ENCODE measurements at regions not wholly inside any gene's neighbourhood (a gene's known extent, or its start where the extent isn't known, plus 50 kb on each side); places are given as distances from the start of the nearest gene placed in this dataset.

DNA sequence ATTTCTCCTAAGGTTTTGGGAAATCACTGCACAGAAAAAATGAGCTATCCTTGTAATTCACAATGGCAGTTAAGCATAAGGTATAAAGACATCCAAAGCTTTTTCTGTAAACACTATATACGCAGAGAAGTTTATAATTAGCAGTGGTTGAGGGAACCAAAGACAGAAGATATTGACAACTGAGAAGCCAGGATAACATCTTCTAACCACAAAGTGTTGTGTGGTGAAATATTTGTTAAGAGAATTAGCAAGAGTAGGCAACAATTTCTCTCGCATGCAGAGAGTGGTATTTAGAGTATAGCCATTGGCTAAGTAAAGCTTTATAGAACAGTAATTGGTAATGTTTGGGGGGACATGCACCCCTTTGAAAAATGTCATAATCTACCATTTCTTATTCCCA is 123.7 kb upstream of the USP15 start:
- CTCF ChIA-PET = no interaction called here
- Mint-ChIP-seq H3K4me3 (ENCODE audit: low read depth, unreplicated experiment) (no peak overlapping the region), H3K36me3 (ENCODE audit: insufficient read depth, unreplicated experiment) (no peaks in the 10 kb centered on the region), H3K27ac (ENCODE audit: unreplicated experiment) (no peak overlapping the region), H3K9me3 (ENCODE audit: low read depth, unreplicated experiment) (no peaks in the 10 kb centered on the region), H3K27me3 (ENCODE audit: unreplicated experiment) (no peaks in the 10 kb centered on the region), H3K4me1 (ENCODE audit: low read depth, unreplicated experiment) (no peaks in the 10 kb centered on the region)
- TF ChIP-seq, protein P1, sequence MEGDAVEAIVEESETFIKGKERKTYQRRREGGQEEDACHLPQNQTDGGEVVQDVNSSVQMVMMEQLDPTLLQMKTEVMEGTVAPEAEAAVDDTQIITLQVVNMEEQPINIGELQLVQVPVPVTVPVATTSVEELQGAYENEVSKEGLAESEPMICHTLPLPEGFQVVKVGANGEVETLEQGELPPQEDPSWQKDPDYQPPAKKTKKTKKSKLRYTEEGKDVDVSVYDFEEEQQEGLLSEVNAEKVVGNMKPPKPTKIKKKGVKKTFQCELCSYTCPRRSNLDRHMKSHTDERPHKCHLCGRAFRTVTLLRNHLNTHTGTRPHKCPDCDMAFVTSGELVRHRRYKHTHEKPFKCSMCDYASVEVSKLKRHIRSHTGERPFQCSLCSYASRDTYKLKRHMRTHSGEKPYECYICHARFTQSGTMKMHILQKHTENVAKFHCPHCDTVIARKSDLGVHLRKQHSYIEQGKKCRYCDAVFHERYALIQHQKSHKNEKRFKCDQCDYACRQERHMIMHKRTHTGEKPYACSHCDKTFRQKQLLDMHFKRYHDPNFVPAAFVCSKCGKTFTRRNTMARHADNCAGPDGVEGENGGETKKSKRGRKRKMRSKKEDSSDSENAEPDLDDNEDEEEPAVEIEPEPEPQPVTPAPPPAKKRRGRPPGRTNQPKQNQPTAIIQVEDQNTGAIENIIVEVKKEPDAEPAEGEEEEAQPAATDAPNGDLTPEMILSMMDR (IDR thresholded peaks at IDR 0.05; ENCODE audit: unreplicated experiment) = no peak
- DNase-seq = no peak
- intact Hi-C loops (cut with micrococcal nuclease; ENCODE audit: unreplicated experiment) = no loop called here
- no TSS peak for BruUV-seq (replicated peaks)

DNA sequence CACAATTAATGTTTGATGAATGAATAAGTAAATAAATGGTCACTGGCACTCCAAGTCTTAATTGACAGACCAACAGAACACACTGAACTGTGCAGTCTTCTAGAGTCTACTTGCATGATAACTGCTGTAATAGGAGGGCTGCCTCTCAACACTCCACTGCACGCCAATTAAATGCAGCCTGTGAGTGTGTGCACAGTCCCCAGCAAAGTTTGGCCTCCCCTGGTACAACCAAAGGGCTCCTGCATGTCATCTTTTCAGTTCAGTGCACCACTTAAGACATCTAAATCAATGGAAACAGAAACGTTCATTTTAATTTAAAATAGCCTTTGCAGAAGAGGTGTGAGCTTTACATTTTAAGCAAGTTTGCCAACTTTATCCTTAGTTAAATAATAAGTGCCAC is 121.7 kb upstream of the USP15 start:
- intact Hi-C loops (cut with micrococcal nuclease; ENCODE audit: unreplicated experiment) = no loop called here
- no peak overlapping the region for H3K4me3 Mint-ChIP-seq (ENCODE audit: low read depth, unreplicated experiment)
- no peaks in the 10 kb centered on the region for H3K27me3 Mint-ChIP-seq (ENCODE audit: unreplicated experiment)
- no peaks in the 10 kb centered on the region for H3K9me3 Mint-ChIP-seq (ENCODE audit: low read depth, unreplicated experiment)
- H3K4me1 Mint-ChIP-seq (ENCODE audit: low read depth, unreplicated experiment) = no peaks in the 10 kb centered on the region
- no peaks in the 10 kb centered on the region for H3K36me3 Mint-ChIP-seq (ENCODE audit: insufficient read depth, unreplicated experiment)
- H3K27ac Mint-ChIP-seq (ENCODE audit: unreplicated experiment) = no peak overlapping the region
- TF ChIP-seq, protein P1 (IDR thresholded peaks at IDR 0.05; ENCODE audit: unreplicated experiment) = no peak
- BruUV-seq (replicated peaks) = no TSS peak
- no peak for DNase-seq
- CTCF ChIA-PET = no interaction called here

DNA sequence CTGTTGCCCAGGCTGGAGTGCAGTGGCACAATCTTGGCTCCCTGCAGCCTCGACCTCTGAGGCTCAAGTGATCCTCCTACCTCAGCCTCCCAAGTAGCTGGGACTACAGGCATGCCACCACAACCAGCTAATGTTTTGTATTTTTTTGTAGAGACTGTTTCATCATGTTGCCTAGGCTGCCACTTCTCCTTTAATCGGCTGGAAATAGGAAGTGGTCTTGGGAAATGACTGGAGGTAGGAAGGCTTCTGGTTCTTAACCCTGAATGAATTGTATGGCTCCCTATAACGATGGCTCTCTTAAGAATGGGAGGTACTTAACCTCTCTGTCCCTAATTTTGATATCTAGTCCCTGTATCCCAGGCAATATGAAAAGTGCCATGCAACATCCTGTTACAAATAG is 113.9 kb upstream of the USP15 start:
- TF ChIP-seq, protein P1 (IDR thresholded peaks at IDR 0.05; ENCODE audit: unreplicated experiment) = no peak
- CTCF ChIA-PET = no interaction called here
- Mint-ChIP-seq H3K4me3 (ENCODE audit: low read depth, unreplicated experiment) (no peak overlapping the region), H3K36me3 (ENCODE audit: insufficient read depth, unreplicated experiment) (no peaks in the 10 kb centered on the region), H3K4me1 (ENCODE audit: low read depth, unreplicated experiment) (no peaks in the 10 kb centered on the region), H3K27me3 (ENCODE audit: unreplicated experiment) (no peaks in the 10 kb centered on the region), H3K27ac (ENCODE audit: unreplicated experiment) (no peak overlapping the region), H3K9me3 (ENCODE audit: low read depth, unreplicated experiment) (no peaks in the 10 kb centered on the region)
- intact Hi-C loops (cut with micrococcal nuclease; ENCODE audit: unreplicated experiment) = no loop called here
- no TSS peak for BruUV-seq (replicated peaks)
- DNase-seq = no peak

DNA sequence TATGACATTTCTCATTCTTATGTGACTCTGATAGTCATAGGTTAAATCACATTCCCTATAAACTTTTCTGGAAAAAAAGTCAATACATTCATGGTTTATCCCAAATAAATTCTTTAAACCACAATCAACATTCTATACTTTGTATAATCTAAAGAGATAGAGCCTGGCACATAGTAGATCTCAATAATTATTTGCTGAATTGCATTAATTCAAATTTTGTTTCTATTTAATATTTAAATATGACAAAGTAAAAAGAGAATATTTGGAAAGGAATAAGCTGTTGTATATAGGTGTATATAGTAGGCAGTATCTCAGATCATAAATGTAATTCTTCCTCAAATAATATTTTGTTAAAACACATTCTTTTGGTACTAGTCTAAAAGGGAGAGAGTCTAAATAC is 102.2 kb upstream of the USP15 start:
- TF ChIP-seq, protein P1 (IDR thresholded peaks at IDR 0.05; ENCODE audit: unreplicated experiment) = no peak
- Mint-ChIP-seq H3K9me3 (ENCODE audit: low read depth, unreplicated experiment) (no peaks in the 10 kb centered on the region), H3K36me3 (ENCODE audit: insufficient read depth, unreplicated experiment) (no peaks in the 10 kb centered on the region), H3K4me3 (ENCODE audit: low read depth, unreplicated experiment) (no peak overlapping the region), H3K4me1 (ENCODE audit: low read depth, unreplicated experiment) (no peaks in the 10 kb centered on the region), H3K27me3 (ENCODE audit: unreplicated experiment) (no peaks in the 10 kb centered on the region), H3K27ac (ENCODE audit: unreplicated experiment) (no peak overlapping the region)
- no peak for DNase-seq
- CTCF ChIA-PET = interaction anchor here (0.6 kb wide), 1 partner anchor 307 kb away, joined by 5 read pairs; no protein-coding TSS in a partner anchor
- no TSS peak for BruUV-seq (replicated peaks)
- intact Hi-C loops (cut with micrococcal nuclease; ENCODE audit: unreplicated experiment) = no loop called here

All from Calu3 (cell line).